GM12864 (cell line): ENCODE measurements at regions not wholly inside any gene's neighbourhood (a gene's known extent, or its start where the extent isn't known, plus 50 kb on each side); places are given as distances from the start of the nearest gene placed in this dataset.

Experiments used
- DNase-seq: peaks from one replicate; pipeline ENCODE4 v3.0.0-alpha.2; 2011; ENCODE audit warnings: low read depth
- H3K4me3 ChIP-seq: 2 replicates; pipeline ENCODE4 v1.5.1; 2011; ENCODE audit warnings: mild to moderate bottlenecking, low read depth, low read length, control low read depth
- TF ChIP-seq, protein P1 (sequence below): IDR thresholded peaks from 2 replicates; pipeline ENCODE4 v1.5.1; 2011; ENCODE audit warnings: low read depth, mild to moderate bottlenecking, moderate library complexity, low read length, control low read depth, inconsistent platforms; ENCODE audit errors: missing control alignments

DNA sequence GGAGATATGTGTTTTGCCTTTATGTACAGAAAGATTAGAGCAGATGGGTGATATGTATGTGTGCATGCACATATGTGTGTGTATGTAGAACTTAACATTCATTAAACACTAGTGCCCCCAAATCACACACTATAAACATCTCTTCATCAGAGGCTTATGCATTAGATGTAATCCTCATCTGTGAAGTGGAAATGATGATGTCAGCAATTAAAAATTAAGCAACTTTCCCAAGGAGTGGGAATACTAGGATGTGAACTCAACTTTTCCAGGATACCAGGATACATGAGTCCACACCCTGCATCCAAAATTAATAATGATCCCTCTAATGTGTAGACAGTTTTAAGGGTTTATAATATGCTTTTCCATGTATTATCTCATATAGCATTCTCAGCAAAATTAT is 127.7 kb upstream of the ADAMTS18 start:
- no peak overlapping the region for H3K4me3 ChIP-seq
- TF ChIP-seq, protein P1, sequence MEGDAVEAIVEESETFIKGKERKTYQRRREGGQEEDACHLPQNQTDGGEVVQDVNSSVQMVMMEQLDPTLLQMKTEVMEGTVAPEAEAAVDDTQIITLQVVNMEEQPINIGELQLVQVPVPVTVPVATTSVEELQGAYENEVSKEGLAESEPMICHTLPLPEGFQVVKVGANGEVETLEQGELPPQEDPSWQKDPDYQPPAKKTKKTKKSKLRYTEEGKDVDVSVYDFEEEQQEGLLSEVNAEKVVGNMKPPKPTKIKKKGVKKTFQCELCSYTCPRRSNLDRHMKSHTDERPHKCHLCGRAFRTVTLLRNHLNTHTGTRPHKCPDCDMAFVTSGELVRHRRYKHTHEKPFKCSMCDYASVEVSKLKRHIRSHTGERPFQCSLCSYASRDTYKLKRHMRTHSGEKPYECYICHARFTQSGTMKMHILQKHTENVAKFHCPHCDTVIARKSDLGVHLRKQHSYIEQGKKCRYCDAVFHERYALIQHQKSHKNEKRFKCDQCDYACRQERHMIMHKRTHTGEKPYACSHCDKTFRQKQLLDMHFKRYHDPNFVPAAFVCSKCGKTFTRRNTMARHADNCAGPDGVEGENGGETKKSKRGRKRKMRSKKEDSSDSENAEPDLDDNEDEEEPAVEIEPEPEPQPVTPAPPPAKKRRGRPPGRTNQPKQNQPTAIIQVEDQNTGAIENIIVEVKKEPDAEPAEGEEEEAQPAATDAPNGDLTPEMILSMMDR: no peak
- no peak for DNase-seq

DNA sequence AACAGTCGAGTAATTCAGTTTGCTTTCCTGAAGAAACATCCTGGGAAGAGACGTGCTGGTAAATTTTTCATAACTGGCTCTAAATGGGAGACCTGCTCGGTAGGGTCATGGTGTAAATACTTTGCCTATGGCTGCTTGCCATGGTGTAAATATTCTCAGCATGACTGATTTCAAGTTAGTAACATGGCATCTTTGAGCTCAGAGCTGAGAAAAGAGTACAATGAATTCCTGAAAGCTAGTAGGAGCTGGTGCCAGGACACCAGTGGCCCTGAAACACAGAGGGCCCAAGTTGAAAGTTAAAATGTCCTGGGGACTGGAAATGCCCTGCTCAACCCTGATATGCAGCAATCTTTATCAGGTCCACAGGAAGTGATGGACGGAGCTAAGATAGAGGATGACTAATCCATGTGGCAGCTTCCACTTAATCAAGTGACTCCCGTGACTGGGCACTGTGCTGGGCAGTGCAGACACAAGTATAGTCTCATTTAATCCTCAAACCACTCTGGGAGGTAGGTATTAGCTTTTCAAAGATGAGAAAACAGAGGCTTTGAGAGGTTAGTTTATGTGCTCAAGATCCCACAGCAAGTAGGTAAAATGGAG is 130.1 kb upstream of the ADAMTS18 start:
- no peak overlapping the region for H3K4me3 ChIP-seq
- no peak for DNase-seq
- TF ChIP-seq, protein P1: no peak

DNA sequence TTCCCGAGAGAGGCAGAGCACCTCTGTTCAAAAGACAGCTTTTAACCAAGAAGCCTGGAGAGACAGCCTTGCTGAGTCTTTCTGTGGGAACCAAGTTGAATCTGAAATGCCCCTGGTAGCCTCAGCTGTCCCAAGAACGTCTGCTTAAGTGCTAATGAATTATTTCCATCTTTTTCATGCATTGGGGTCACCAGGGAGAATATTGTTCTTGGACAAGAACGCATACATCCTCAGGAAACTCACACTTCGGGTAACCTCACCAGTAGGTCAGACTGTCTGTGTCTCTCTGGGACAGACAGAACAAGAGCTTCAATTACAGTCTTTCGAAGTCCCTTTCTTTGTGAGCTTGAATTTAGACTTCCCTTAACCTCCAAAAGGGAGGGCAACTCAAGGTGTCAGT is 134.6 kb upstream of the ADAMTS18 start:
- DNase-seq: no peak
- no peak overlapping the region for H3K4me3 ChIP-seq
- TF ChIP-seq, protein P1: no peak

DNA sequence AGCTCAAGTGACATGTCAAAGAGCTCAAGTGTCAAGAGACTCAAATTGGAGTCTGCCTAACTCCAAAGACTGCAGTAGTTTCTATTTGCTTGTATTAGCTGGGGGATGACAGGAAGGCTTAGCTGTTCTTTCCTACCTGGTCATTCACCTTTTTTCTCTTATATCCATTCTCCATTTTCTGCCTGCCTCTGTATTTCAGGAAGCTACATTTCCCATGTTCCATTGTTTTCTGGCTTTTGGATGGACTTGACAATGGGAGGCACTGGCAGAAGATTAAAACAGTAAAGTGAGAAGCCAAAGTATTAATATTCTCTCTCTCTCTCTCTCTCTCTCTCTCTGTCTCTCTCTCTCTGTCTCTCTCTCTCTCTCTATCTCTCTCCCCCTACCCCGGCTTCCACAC is 135.7 kb upstream of the ADAMTS18 start:
- no peak overlapping the region for H3K4me3 ChIP-seq
- TF ChIP-seq, protein P1: no peak
- DNase-seq: no peak

DNA sequence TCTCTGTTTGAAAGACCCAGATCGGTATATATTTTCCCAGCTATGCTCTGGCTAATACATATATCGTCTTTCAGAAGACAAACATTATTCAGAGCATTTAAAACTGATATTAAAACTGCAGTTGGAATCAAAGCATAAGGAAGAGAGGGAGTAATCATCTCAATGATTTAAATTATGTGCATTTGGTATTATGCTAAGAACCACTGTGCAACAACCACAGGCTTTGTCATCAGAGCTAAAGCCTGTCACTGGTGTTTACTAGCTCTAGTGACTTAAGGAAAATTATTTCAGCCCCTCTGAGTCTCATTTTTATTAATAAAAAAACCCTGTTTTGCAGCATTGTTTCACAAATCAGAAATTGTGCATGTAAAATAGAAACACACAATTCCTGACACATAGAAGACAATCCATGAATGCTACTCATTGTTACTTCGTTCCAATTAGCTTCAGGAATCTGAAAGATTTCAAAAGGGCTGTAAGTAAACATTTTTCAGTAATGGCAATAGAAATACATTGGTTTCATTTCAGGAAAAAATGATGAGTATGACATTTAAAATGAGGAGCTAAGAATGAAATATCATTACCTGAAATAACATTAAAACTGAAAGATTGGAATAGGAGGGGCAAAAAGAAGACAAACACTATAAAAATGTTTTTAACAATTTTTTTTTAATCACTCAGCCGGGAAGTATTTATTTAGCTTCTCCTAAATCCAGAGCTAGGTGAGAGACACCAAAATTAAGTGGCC is 136.5 kb upstream of the ADAMTS18 start:
- no peak overlapping the region for H3K4me3 ChIP-seq
- DNase-seq: no peak
- TF ChIP-seq, protein P1: no peak

DNA sequence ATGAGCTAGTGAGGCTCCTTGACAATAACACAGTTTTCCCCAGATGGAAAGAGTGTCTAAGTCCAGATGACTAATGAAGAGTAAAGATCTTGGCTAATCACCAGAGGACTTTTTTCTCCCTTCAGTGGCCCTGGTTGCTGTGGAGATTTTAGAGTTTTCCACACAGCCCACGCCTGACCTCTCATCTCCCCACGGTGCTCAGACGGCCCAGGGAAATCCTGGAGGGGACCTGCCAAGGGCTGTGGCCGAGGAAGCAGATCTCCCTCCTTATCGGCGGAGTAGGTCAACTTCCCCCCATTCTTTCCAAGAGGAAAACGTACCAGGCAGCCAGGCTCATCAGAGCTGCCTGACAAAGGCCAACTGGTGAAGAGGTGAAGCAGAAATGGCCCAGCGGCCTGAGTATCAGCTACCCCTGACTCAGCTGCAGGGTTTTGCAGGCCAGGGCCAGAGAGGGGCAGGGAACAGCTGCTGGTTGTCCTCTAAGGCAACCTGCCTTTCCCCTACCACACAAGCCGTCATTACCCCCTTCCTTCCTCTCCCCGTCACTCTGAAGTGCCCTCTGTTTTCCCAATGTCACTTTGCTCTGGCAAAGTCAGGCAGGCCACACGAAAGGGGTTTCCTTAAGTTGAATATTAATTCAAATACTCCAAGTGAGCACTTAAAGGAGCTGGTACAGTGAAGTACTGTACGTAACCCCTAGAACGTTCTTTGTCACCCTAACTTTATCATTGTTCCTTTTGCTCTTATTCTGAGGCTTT is 140.2 kb upstream of the ADAMTS18 start:
- TF ChIP-seq, protein P1: no peak
- no peak overlapping the region for H3K4me3 ChIP-seq
- DNase-seq: no peak
